H9 (cell line): ENCODE measurements at regions not wholly inside any gene's neighbourhood (a gene's known extent, or its start where the extent isn't known, plus 50 kb on each side); places are given as distances from the start of the nearest gene placed in this dataset.

Experiments
- DNase-seq: peaks from one replicate; pipeline ENCODE4 v3.0.0-alpha.2; 2017
- H2AFZ ChIP-seq: one replicate; pipeline ENCODE4 v1.6.1; 2013; ENCODE audit warnings: mild to moderate bottlenecking, low read length, control low read depth, moderate library complexity
- H2AK5ac ChIP-seq: 2 replicates; pipeline ENCODE4 v1.6.1; 2013; ENCODE audit warnings: low read length, control low read depth, mixed read lengths; ENCODE audit not compliant: insufficient read length
- H2BK120ac ChIP-seq: one replicate; pipeline ENCODE4 v1.6.1; 2013; ENCODE audit warnings: low read depth, mild to moderate bottlenecking, low read length, control low read depth, inconsistent platforms; ENCODE audit not compliant: poor library complexity, severe bottlenecking
- H2BK12ac ChIP-seq: 2 replicates; pipeline ENCODE4 v1.6.1; 2013; ENCODE audit warnings: low read length, control low read depth, mixed read lengths, low read depth; ENCODE audit not compliant: insufficient read length
- H2BK15ac ChIP-seq: 2 replicates; pipeline ENCODE4 v1.6.1; 2013; ENCODE audit warnings: low read depth, low read length, control low read depth
- H2BK20ac ChIP-seq: one replicate; pipeline ENCODE4 v1.6.1; 2013; ENCODE audit warnings: low read depth, mild to moderate bottlenecking, low read length, control low read depth, inconsistent platforms; ENCODE audit not compliant: poor library complexity, severe bottlenecking
- H2BK5ac ChIP-seq: 2 replicates; pipeline ENCODE4 v1.6.1; 2013; ENCODE audit warnings: low read length, control low read depth, mixed read lengths; ENCODE audit not compliant: insufficient read length
- H3K14ac ChIP-seq: 2 replicates; pipeline ENCODE4 v1.6.1; 2013; ENCODE audit warnings: low read length, control low read depth; ENCODE audit not compliant: insufficient read depth
- H3K18ac ChIP-seq: 2 replicates; pipeline ENCODE4 v1.6.1; 2013; ENCODE audit warnings: low read depth, mild to moderate bottlenecking, mixed read lengths, low read length, control low read depth; ENCODE audit not compliant: insufficient read length
- H3K23ac ChIP-seq: 2 replicates; pipeline ENCODE4 v1.6.1; 2013; ENCODE audit warnings: low read length, control low read depth, mixed read lengths, low read depth; ENCODE audit not compliant: insufficient read length
- H3K23me2 ChIP-seq: 2 replicates; pipeline ENCODE4 v1.6.1; 2013; ENCODE audit warnings: low read depth, mild to moderate bottlenecking, mixed read lengths, low read length, control low read depth; ENCODE audit not compliant: insufficient read length, poor library complexity, severe bottlenecking
- H3K27ac ChIP-seq: 2 replicates; pipeline ENCODE4 v1.5.1; 2013; ENCODE audit warnings: low read length, control low read depth, mixed read lengths, low read depth; ENCODE audit not compliant: insufficient read length
- H3K27me3 ChIP-seq: 2 replicates; pipeline ENCODE4 v1.6.1; 2013; ENCODE audit warnings: low read length, control low read depth, inconsistent platforms; ENCODE audit not compliant: insufficient read depth
- H3K4ac ChIP-seq: 2 replicates; pipeline ENCODE4 v1.6.1; 2013; ENCODE audit warnings: low read depth, mild to moderate bottlenecking, control low read depth, inconsistent platforms, low read length, moderate library complexity
- H3K4me1 ChIP-seq: 2 replicates; pipeline ENCODE4 v1.6.1; 2013; ENCODE audit warnings: low read length, control low read depth, inconsistent platforms; ENCODE audit not compliant: insufficient read depth
- H3K4me2 ChIP-seq: 2 replicates; pipeline ENCODE4 v1.6.1; 2013; ENCODE audit warnings: low read length, control low read depth, mixed read lengths; ENCODE audit not compliant: insufficient read length, insufficient read depth
- H3K56ac ChIP-seq: 2 replicates; pipeline ENCODE4 v1.6.1; 2013; ENCODE audit warnings: low read depth, mild to moderate bottlenecking, mixed read lengths, low read length, control low read depth; ENCODE audit not compliant: insufficient read length
- H3K79me1 ChIP-seq: 2 replicates; pipeline ENCODE4 v1.6.1; 2013; ENCODE audit warnings: low read depth, mild to moderate bottlenecking, moderate library complexity, low read length, control low read depth, inconsistent platforms; ENCODE audit not compliant: insufficient read depth, poor library complexity, severe bottlenecking
- H3K79me2 ChIP-seq: 2 replicates; pipeline ENCODE4 v1.6.1; 2013; ENCODE audit warnings: low read length, control low read depth, inconsistent platforms; ENCODE audit not compliant: insufficient read depth
- H3K9ac ChIP-seq: 2 replicates; pipeline ENCODE4 v1.6.1; 2013; ENCODE audit warnings: low read length, control low read depth, mixed read lengths; ENCODE audit not compliant: insufficient read length; ENCODE audit errors: extremely low read depth
- H3K9me3 ChIP-seq: one replicate; pipeline ENCODE4 v1.6.1; 2013; ENCODE audit warnings: low read depth, low read length, inconsistent platforms; ENCODE audit not compliant: control insufficient read depth
- H3T11ph ChIP-seq: one replicate; pipeline ENCODE4 v1.6.1; 2013; ENCODE audit warnings: mild to moderate bottlenecking, low read length, control low read depth, inconsistent platforms
- H4K20me1 ChIP-seq: one replicate; pipeline ENCODE4 v1.6.1; 2013; ENCODE audit not compliant: control insufficient read depth, insufficient read length, insufficient read depth
- H4K5ac ChIP-seq: 2 replicates; pipeline ENCODE4 v1.6.1; 2013; ENCODE audit warnings: low read depth, mild to moderate bottlenecking, mixed read lengths, low read length, control low read depth; ENCODE audit not compliant: insufficient read length
- H4K8ac ChIP-seq: replicated peaks from 2 replicates; pipeline ENCODE4 v1.6.1; 2013; ENCODE audit warnings: low read length, control low read depth, mixed read lengths, low read depth; ENCODE audit not compliant: insufficient read length
- H4K91ac ChIP-seq: 2 replicates; pipeline ENCODE4 v1.6.1; 2013; ENCODE audit warnings: low read depth, mild to moderate bottlenecking, moderate library complexity, mixed read lengths, low read length, control low read depth; ENCODE audit not compliant: insufficient read length
- H3K27ac Mint-ChIP-seq, 3 experiments: 2 replicates in 2 of 3; 3 replicates in 1 of 3; pipeline ENCODE4 v1.8.0; 2020 to 2021; ENCODE audit warnings: mixed read lengths in 3 of 3, mild to moderate bottlenecking in 1 of 3, moderate library complexity in 1 of 3
- H3K27me3 Mint-ChIP-seq: 2 replicates; pipeline ENCODE4 v1.8.0; 2021; ENCODE audit warnings: low read depth, mild to moderate bottlenecking, moderate library complexity, mixed read lengths
- H3K36me3 Mint-ChIP-seq, 3 experiments: 2 replicates in 2 of 3; 3 replicates in 1 of 3; pipeline ENCODE4 v1.8.0; 2020 to 2021; ENCODE audit warnings: low read depth in 3 of 3, mixed read lengths in 3 of 3; ENCODE audit not compliant: insufficient read depth in 1 of 3
- H3K4me1 Mint-ChIP-seq, 2 experiments: 2 replicates each; pipeline ENCODE4 v1.8.0; 2020; ENCODE audit warnings: mixed read lengths in 2 of 2
- H3K4me3 Mint-ChIP-seq, 2 experiments: 2 replicates in 1 of 2; 3 replicates in 1 of 2; pipeline ENCODE4 v1.8.0; 2020 to 2021; ENCODE audit warnings: mild to moderate bottlenecking in 2 of 2, mixed read lengths in 2 of 2, moderate library complexity in 1 of 2
- H3K9me3 Mint-ChIP-seq, 2 experiments: 2 replicates in 1 of 2; 3 replicates in 1 of 2; pipeline ENCODE4 v1.8.0; 2020; ENCODE audit warnings: mild to moderate bottlenecking in 2 of 2, mixed read lengths in 2 of 2, moderate library complexity in 1 of 2
- CTCF ChIP-seq: fragments of 200-600 bp; sonication (generic); conservative IDR thresholded peaks from 3 replicates; pipeline ENCODE4 v1.8.0; 2021; ENCODE audit warnings: antibody characterized with exemption, mild to moderate bottlenecking
- WGBS: extraction: QIAGEN DNeasy Blood & Tissue Kit; methylation state at CpG from one replicate; pipeline ENCODE4 v1.1.7; 2013; ENCODE audit warnings: missing lambda C conversion rate, low lambda C conversion rate, mixed read lengths; ENCODE audit not compliant: insufficient read length; ENCODE audit errors: extremely low coverage; 5-methylcytosine and 5-hydroxymethylcytosine counted together

- no peak overlapping the region for H3K23ac ChIP-seq
- no peaks in the 10 kb centered on the region for H4K20me1 ChIP-seq
- no peak overlapping the region for H3T11ph ChIP-seq
- Mint-ChIP-seq H3K4me1 (peaks cover 22 to 29% of the 10 kb centered on the region in 2 experiments), H3K36me3 (no peaks in the 10 kb centered on the region), H3K9me3 (no peaks in the 10 kb centered on the region; a peak in 1 of 5 replicates), H3K27me3 (peaks cover 1% of the 10 kb centered on the region; the same call in 1 of the 2 replicates), H3K4me3 (no peak overlapping the region), H3K27ac (no peak overlapping the region)
- H2BK5ac ChIP-seq: no peak overlapping the region
- no peak overlapping the region for H2BK15ac ChIP-seq
- no peak overlapping the region for H4K91ac ChIP-seq
- H3K14ac ChIP-seq: no peak overlapping the region
- no peak overlapping the region for H2BK120ac ChIP-seq
- H3K4ac ChIP-seq: no peak overlapping the region
- H4K5ac ChIP-seq: no peak overlapping the region
- H2BK20ac ChIP-seq: no peak overlapping the region
- no peaks in the 10 kb centered on the region for H3K79me1 ChIP-seq
- no peak overlapping the region for H2BK12ac ChIP-seq
- no peaks in the 10 kb centered on the region for H3K4me1 ChIP-seq
- no peak overlapping the region for H3K4me2 ChIP-seq
- WGBS: no CpG with 5 or more reads among the region's 9 CpGs
- no peaks in the 10 kb centered on the region for H3K23me2 ChIP-seq
- H3K56ac ChIP-seq: no peak overlapping the region
- no peak for DNase-seq
- no peak overlapping the region for H4K8ac ChIP-seq
- no peaks in the 10 kb centered on the region for H3K9me3 ChIP-seq
- peak overlapping the region; percentile 59 for H2AFZ ChIP-seq
- no peak overlapping the region for H3K27ac ChIP-seq
- H3K9ac ChIP-seq: no peak overlapping the region
- H3K27me3 ChIP-seq: no peaks in the 10 kb centered on the region
- TF ChIP-seq CTCF: no peak
- no peaks in the 10 kb centered on the region for H3K79me2 ChIP-seq
- H2AK5ac ChIP-seq: no peak overlapping the region
- no peak overlapping the region for H3K18ac ChIP-seq
These were observed 55.5 kb upstream of the FST start for GRCh38 chr5:53424686-53425615.
